ENCODE measurements at regions not wholly inside any gene's neighbourhood (a gene's known extent, or its start where the extent isn't known, plus 50 kb on each side); places are given as distances from the start of the nearest gene placed in this dataset.

GRCh38 chr1:218571491-218571890, 226.4 kb downstream of the TGFB2 start:
- DNase-seq (ENCODE audit: low read depth, low spot score) (no peak), FAIRE-seq (no peak), ATAC-seq (no peak)
- H2AFZ ChIP-seq (ENCODE audit: control insufficient read depth, low read depth, low read length) = no peak overlapping the region
- H3K9ac ChIP-seq (ENCODE audit: control insufficient read depth, insufficient read depth, low read length) = no peak overlapping the region
- H3K4me3 ChIP-seq = no peak overlapping the region
- BruUV-seq (replicated peaks) = no TSS peak
- in situ Hi-C loops (cut with MboI) = no loop called here
- H3K27ac ChIP-seq (ENCODE audit: control insufficient read depth, insufficient read depth) = no peak overlapping the region
- intact Hi-C loops (cut with micrococcal nuclease; ENCODE audit: unreplicated experiment) = no loop called here
- ChIA-PET CTCF (no interaction called here), SMC1A (ENCODE audit: uncharacterized antibody, unreplicated experiment) (no interaction called here), RAD21 (ENCODE audit: unreplicated experiment) (no interaction called here), POLR2A (no interaction called here)
- H3K27me3 ChIP-seq (replicated peaks in 1 of 2; ENCODE audit: control insufficient read depth in 2 of 2, insufficient read depth in 2 of 2, low read length in 1 of 2) = no peaks in the 10 kb centered on the region
- no peaks in the 10 kb centered on the region for H3K9me3 ChIP-seq (replicated peaks; ENCODE audit: control insufficient read depth, insufficient read depth, low read length)
- no peaks in the 10 kb centered on the region for H4K20me1 ChIP-seq (ENCODE audit: control insufficient read depth, insufficient read depth)
- H3K36me3 ChIP-seq (ENCODE audit: control insufficient read depth in 2 of 2, insufficient read depth in 2 of 2, low read length in 1 of 2) = no peaks in the 10 kb centered on the region
- 31% methylated on average over 6 of the region's 6 CpGs for WGBS (ENCODE audit: insufficient coverage, insufficient replicate concordance, low lambda C conversion rate, missing lambda C conversion rate)
- no peak overlapping the region for H3K4me2 ChIP-seq (ENCODE audit: control insufficient read depth, insufficient read depth)
- no peaks in the 10 kb centered on the region for H3K79me2 ChIP-seq (ENCODE audit: control insufficient read depth, insufficient read depth, low read length)
- no peaks in the 10 kb centered on the region for H3K4me1 ChIP-seq (ENCODE audit: control insufficient read depth, insufficient read depth, low read length)
- TF ChIP-seq POLR2AphosphoS2 (IDR thresholded peaks at IDR 0.05; ENCODE audit: low read depth, low read length) = no peak
- no peak for TF ChIP-seq KDM1A (IDR thresholded peaks at IDR 0.05; ENCODE audit: borderline replicate concordance)

- no peaks in the 10 kb centered on the region for H3K79me2 ChIP-seq (ENCODE audit: control insufficient read depth, insufficient read depth, low read length)
- no peaks in the 10 kb centered on the region for H4K20me1 ChIP-seq (ENCODE audit: control insufficient read depth, insufficient read depth)
- FAIRE-seq = no peak
- DNase-seq (ENCODE audit: low read depth, low spot score) = no peak
- intact Hi-C loops (cut with micrococcal nuclease; ENCODE audit: unreplicated experiment) (no loop called here), in situ Hi-C loops (cut with MboI) (no loop called here)
- 41% methylated on average over 4 of the region's 4 CpGs for WGBS (ENCODE audit: insufficient coverage, insufficient replicate concordance, low lambda C conversion rate, missing lambda C conversion rate)
- no peak overlapping the region for H3K4me2 ChIP-seq (ENCODE audit: control insufficient read depth, insufficient read depth)
- no peaks in the 10 kb centered on the region for H3K9me3 ChIP-seq (replicated peaks; ENCODE audit: control insufficient read depth, insufficient read depth, low read length)
- H3K4me1 ChIP-seq (ENCODE audit: control insufficient read depth, insufficient read depth, low read length) = no peaks in the 10 kb centered on the region
- no peak overlapping the region for H2AFZ ChIP-seq (ENCODE audit: control insufficient read depth, low read depth, low read length)
- no peak for ATAC-seq
- no peaks in the 10 kb centered on the region for H3K27me3 ChIP-seq (replicated peaks in 1 of 2; ENCODE audit: control insufficient read depth in 2 of 2, insufficient read depth in 2 of 2, low read length in 1 of 2)
- ChIA-PET RAD21 (ENCODE audit: unreplicated experiment) (no interaction called here), CTCF (no interaction called here), POLR2A (no interaction called here), SMC1A (ENCODE audit: uncharacterized antibody, unreplicated experiment) (no interaction called here)
- H3K27ac ChIP-seq (ENCODE audit: control insufficient read depth, insufficient read depth) = no peak overlapping the region
- no peak overlapping the region for H3K4me3 ChIP-seq
- no peak overlapping the region for H3K9ac ChIP-seq (ENCODE audit: control insufficient read depth, insufficient read depth, low read length)
- no TSS peak for BruUV-seq (replicated peaks)
- H3K36me3 ChIP-seq (ENCODE audit: control insufficient read depth in 2 of 2, insufficient read depth in 2 of 2, low read length in 1 of 2) = no peaks in the 10 kb centered on the region
- TF ChIP-seq ZNF592 (IDR thresholded peaks at IDR 0.05) (no peak), NBN (IDR thresholded peaks at IDR 0.05) (no peak), POLR2AphosphoS5 (IDR thresholded peaks at IDR 0.05; ENCODE audit: low read length) (no peak), ATF7 (IDR thresholded peaks at IDR 0.05; ENCODE audit: low read depth) (no peak), PAX5 (IDR thresholded peaks at IDR 0.05; ENCODE audit: borderline replicate concordance, low read depth, low read length) (no peak), MYC (IDR thresholded peaks at IDR 0.05; ENCODE audit: insufficient read depth, insufficient read length, insufficient replicate concordance, low read length, severe bottlenecking) (no peak), RAD51 (IDR thresholded peaks at IDR 0.05) (no peak), TCF7 (IDR thresholded peaks at IDR 0.05; ENCODE audit: borderline replicate concordance) (no peak), ELK1 (IDR thresholded peaks at IDR 0.05; ENCODE audit: low read depth, low read length) (no peak), NFIC (IDR thresholded peaks at IDR 0.05; ENCODE audit: low read depth, low read length) (no peak), YBX1 (IDR thresholded peaks at IDR 0.05) (no peak), TARDBP (IDR thresholded peaks at IDR 0.05; ENCODE audit: borderline replicate concordance) (no peak), IRF3 (IDR thresholded peaks at IDR 0.05) (no peak)
Measured at GRCh38 chr1:218572050-218572449, 226.9 kb downstream of the TGFB2 start.

Measured in GM12878 (cell line).